Kidney (tissue), 13 donors: ENCODE measurements at regions not wholly inside any gene's neighbourhood (a gene's known extent, or its start where the extent isn't known, plus 50 kb on each side); places are given as distances from the start of the nearest gene placed in this dataset.

ENCODE experiments used
- DNase-seq, 5 donors: peaks; one replicate each; pipeline ENCODE4 v3.0.0-alpha.2; 2013 to 2020
- FAIRE-seq: peaks from 2 replicates; lab custom pipeline; 2012; peaks lifted over from hg19 to GRCh38; lab: Jason Lieb, UNC
- H3K27ac ChIP-seq, 2 donors: one replicate each; pipeline ENCODE4 v1.7.0; 2013; ENCODE audit warnings: low read depth in 2 of 2, low read length in 2 of 2, inconsistent platforms in 1 of 2
- H3K27me3 ChIP-seq: one replicate; pipeline ENCODE4 v1.7.1; 2013; ENCODE audit warnings: low read length, inconsistent platforms; ENCODE audit not compliant: control insufficient read depth, insufficient read depth
- H3K36me3 ChIP-seq, 3 donors: one replicate each; pipeline versions ENCODE4 v1.7.0 to v1.7.1; 2013; ENCODE audit warnings: low read length in 3 of 3, control low read depth in 1 of 3, inconsistent platforms in 1 of 3; ENCODE audit not compliant: insufficient read depth in 3 of 3, control insufficient read depth in 2 of 3
- H3K4me1 ChIP-seq, 3 donors: one replicate each; pipeline versions ENCODE4 v1.7.0 to v1.7.1; 2013; ENCODE audit warnings: low read length in 3 of 3, inconsistent platforms in 1 of 3, low read depth in 1 of 3; ENCODE audit not compliant: control insufficient read depth in 2 of 3, insufficient read depth in 2 of 3
- H3K4me3 ChIP-seq, 3 donors: one replicate each; pipeline versions ENCODE4 v1.7.0 to v1.8.1; 2013; ENCODE audit warnings: low read length in 3 of 3, control low read depth in 1 of 3, inconsistent platforms in 1 of 3
- H3K9ac ChIP-seq, 3 donors: one replicate each; pipeline versions ENCODE4 v1.7.0 to v1.7.1; 2013; ENCODE audit warnings: low read length in 3 of 3, control low read depth in 1 of 3, inconsistent platforms in 1 of 3
- H3K9me3 ChIP-seq, 3 donors: one replicate each; pipeline versions ENCODE4 v1.7.0 to v1.7.1; 2013; ENCODE audit warnings: low read length in 3 of 3, control low read depth in 1 of 3, inconsistent platforms in 1 of 3; ENCODE audit not compliant: control insufficient read depth in 2 of 3, insufficient read depth in 1 of 3
- CTCF ChIP-seq: IDR thresholded peaks from 3 replicates; pipeline ENCODE4 v1.5.1; 2012; ENCODE audit warnings: mild to moderate bottlenecking, moderate library complexity, borderline replicate concordance; ENCODE audit not compliant: insufficient read depth; ENCODE audit errors: extremely low read depth
- intact Hi-C: fragments of 100-400 bp; cut with DNase I; formaldehyde crosslinking; loops from one replicate; pipeline ENCODE4 v1.11.1; 2022
- donor health status: control.
- donor health status: control.
- donor health status: control.
- donor health status: control.
- donor health status: control.
- donor health status: DM: yes; HTN: yes; CAD: no.
- donor health status: Normal renal cell carcinoma (clear cell type).

DNA sequence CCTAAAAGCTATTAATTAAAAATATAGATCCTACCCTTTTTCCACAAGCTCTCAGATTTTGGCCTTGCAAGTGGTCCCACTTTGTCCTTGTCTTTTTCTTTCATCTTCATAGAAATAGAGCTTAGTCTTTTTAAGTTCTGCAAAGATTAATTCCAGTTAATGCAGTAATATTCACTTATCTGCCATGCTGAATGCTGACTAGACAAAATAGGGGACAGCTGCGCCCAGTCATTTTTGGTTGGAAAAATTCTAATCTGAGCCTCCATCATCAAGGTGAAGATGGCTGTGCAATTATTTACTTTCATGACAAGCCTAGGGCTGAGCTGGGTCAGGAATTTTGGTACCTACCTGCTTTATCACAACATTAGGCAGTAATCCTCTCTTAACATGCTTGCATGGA lies 241.3 kb upstream of the CXorf66 start:
- no peaks in the 10 kb centered on the region for H3K4me1 ChIP-seq
- no peak overlapping the region for H3K9ac ChIP-seq
- no peak for TF ChIP-seq CTCF
- H3K27ac ChIP-seq: no peak overlapping the region
- H3K36me3 ChIP-seq: no peaks in the 10 kb centered on the region
- no peak overlapping the region for H3K4me3 ChIP-seq
- intact Hi-C loops: no loop called here
- no peak for DNase-seq
- H3K27me3 ChIP-seq: no peaks in the 10 kb centered on the region
- no peak for FAIRE-seq
- H3K9me3 ChIP-seq: no peaks in the 10 kb centered on the region

DNA sequence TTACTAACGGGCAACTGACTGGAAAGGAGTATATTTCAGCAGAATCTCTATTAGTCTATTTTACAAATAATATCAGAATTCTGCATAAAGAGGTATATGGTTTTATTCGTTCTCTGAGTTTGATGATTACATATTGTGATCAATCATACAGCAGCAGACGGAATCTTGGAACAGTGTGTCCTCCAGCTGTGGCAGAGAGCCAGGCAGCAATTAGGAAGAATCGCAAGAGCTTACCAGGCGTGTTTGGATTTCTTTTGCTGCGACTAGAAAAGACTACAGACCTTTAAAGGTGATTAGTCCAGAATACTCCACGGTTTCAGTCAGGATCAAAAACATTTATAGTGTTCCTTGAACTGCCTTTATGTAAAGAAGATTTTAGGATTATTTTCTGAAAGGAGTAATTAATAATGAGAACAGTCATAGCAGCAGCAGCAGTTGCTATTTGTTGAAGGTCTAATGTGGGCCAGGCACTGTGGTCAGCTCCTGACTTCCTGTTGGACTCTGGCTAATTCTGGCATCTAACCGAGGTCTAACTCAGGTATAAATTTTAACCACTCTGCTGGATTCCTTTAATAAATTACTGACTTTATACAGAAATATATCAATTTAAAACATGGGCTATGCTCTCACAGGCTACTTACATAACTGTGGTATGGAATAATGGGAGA lies 225.3 kb upstream of the CXorf66 start:
- H3K4me1 ChIP-seq: no peaks in the 10 kb centered on the region
- no peaks in the 10 kb centered on the region for H3K27me3 ChIP-seq
- TF ChIP-seq CTCF: no peak
- H3K9ac ChIP-seq: no peak overlapping the region
- DNase-seq: peak in 1 of 5 donors; percentile 1
- no peaks in the 10 kb centered on the region for H3K36me3 ChIP-seq
- H3K4me3 ChIP-seq: no peak overlapping the region
- no peak overlapping the region for H3K27ac ChIP-seq
- no peak for FAIRE-seq
- H3K9me3 ChIP-seq: no peaks in the 10 kb centered on the region
- intact Hi-C loops: no loop called here

- intact Hi-C loops: no loop called here
- Histone ChIP-seq H3K36me3 (no peaks in the 10 kb centered on the region), H3K4me1 (no peaks in the 10 kb centered on the region), H3K9me3 (no peaks in the 10 kb centered on the region), H3K9ac (no peak overlapping the region), H3K27ac (no peak overlapping the region), H3K4me3 (no peak overlapping the region), H3K27me3 (no peaks in the 10 kb centered on the region)
- TF ChIP-seq CTCF: no peak
- FAIRE-seq (no peak), DNase-seq (no peak)
Measured at GRCh38 chrX:140180585-140180984, 215.3 kb upstream of the CXorf66 start.

- no peak for TF ChIP-seq CTCF
- Histone ChIP-seq H3K4me3 (no peak overlapping the region), H3K4me1 (no peaks in the 10 kb centered on the region), H3K27me3 (no peaks in the 10 kb centered on the region), H3K27ac (no peak overlapping the region), H3K9me3 (no peaks in the 10 kb centered on the region), H3K9ac (no peak overlapping the region), H3K36me3 (no peaks in the 10 kb centered on the region)
- intact Hi-C loops: no loop called here
- DNase-seq (no peak), FAIRE-seq (no peak)
Measured at GRCh38 chrX:140177821-140178220, 212.5 kb upstream of the CXorf66 start.
